Hepatocyte (in vitro differentiated cells): ENCODE measurements at regions not wholly inside any gene's neighbourhood (a gene's known extent, or its start where the extent isn't known, plus 50 kb on each side); places are given as distances from the start of the nearest gene placed in this dataset.

ENCODE experiments used
- CTCF ChIP-seq: fragments of 200-600 bp; sonication (generic); IDR thresholded peaks from 2 replicates; pipeline ENCODE4 v1.5.1; 2016; ENCODE audit warnings: antibody characterized with exemption, mild to moderate bottlenecking; ENCODE audit not compliant: poor library complexity
- EZH2 ChIP-seq: fragments of 200-600 bp; sonication (generic); IDR thresholded peaks from 2 replicates; pipeline ENCODE4 v1.6.1; 2016; ENCODE audit warnings: antibody characterized with exemption, mild to moderate bottlenecking, borderline replicate concordance
- EZH2phosphoT487 ChIP-seq: fragments of 200-600 bp; sonication (generic); IDR thresholded peaks from one replicate; pipeline ENCODE4 v1.6.1; 2018; ENCODE audit warnings: antibody characterized with exemption, mild to moderate bottlenecking, low read depth, moderate library complexity; ENCODE audit not compliant: unreplicated experiment, severe bottlenecking

- TF ChIP-seq CTCF (no peak), EZH2 (no peak), EZH2phosphoT487 (no peak)
These were observed 127.7 kb upstream of the ZNF267 start for GRCh38 chr16:31745900-31746299.
